HepG2 (cell line): ENCODE measurements at regions not wholly inside any gene's neighbourhood (a gene's known extent, or its start where the extent isn't known, plus 50 kb on each side); places are given as distances from the start of the nearest gene placed in this dataset.

Experiments
- CREB1 ChIP-seq, 2 experiments: fragments of 450-650 bp in 1 of 2; IDR thresholded peaks; 2 replicates each; pipeline ENCODE4 v1.6.1; 2016 to 2017; ENCODE audit warnings: control low read depth in 1 of 2, mild to moderate bottlenecking in 1 of 2, missing compliant biosample characterization in 1 of 2, missing genetic modification characterization in 1 of 2
- EED ChIP-seq: sonication (generic); formaldehyde crosslinking; IDR thresholded peaks from 2 replicates; pipeline ENCODE4 v1.5.0; 2020; ENCODE audit warnings: mild to moderate bottlenecking, missing genetic modification reagents
- ELF1 ChIP-seq: sonication (generic); formaldehyde crosslinking; IDR thresholded peaks from 2 replicates; pipeline ENCODE4 v1.4.0; 2020; ENCODE audit warnings: missing genetic modification reagents
- GABPA ChIP-seq, 2 experiments: IDR thresholded peaks; 2 replicates each; pipeline ENCODE4 v1.6.1; 2011 to 2016; ENCODE audit warnings: low read depth in 2 of 2, low read length in 1 of 2, missing biosample characterization in 1 of 2, missing genetic modification characterization in 1 of 2
- GABPB1 ChIP-seq: IDR thresholded peaks from 2 replicates; pipeline ENCODE4 v1.6.1; 2016; ENCODE audit warnings: mild to moderate bottlenecking, missing genetic modification reagents, moderate library complexity, missing compliant biosample characterization
- MXI1 ChIP-seq: IDR thresholded peaks from 3 replicates; pipeline ENCODE4 v1.6.1; 2012; ENCODE audit warnings: low read depth, low read length, inconsistent platforms, borderline replicate concordance
- PAXIP1 ChIP-seq: sonication (generic); formaldehyde crosslinking; conservative IDR thresholded peaks from 2 replicates; pipeline ENCODE4 v1.4.0; 2020; ENCODE audit warnings: mild to moderate bottlenecking, missing genetic modification reagents, moderate library complexity
- PHF8 ChIP-seq: sonication (generic); formaldehyde crosslinking; IDR thresholded peaks from 2 replicates; pipeline ENCODE4 v1.5.0; 2020; ENCODE audit warnings: missing genetic modification reagents
- REST ChIP-seq, 2 experiments: IDR thresholded peaks; 2 replicates each; pipeline ENCODE4 v1.6.1; 2011 to 2012; ENCODE audit warnings: low read length in 2 of 2, borderline replicate concordance in 1 of 2, low read depth in 1 of 2, mild to moderate bottlenecking in 1 of 2, moderate library complexity in 1 of 2
- THAP9 ChIP-seq: sonication (generic); formaldehyde crosslinking; IDR thresholded peaks from 2 replicates; pipeline ENCODE4; 2020; ENCODE audit warnings: missing genetic modification reagents, mild to moderate bottlenecking, borderline replicate concordance
- ZMAT3 ChIP-seq: sonication (generic); formaldehyde crosslinking; conservative IDR thresholded peaks from 2 replicates; pipeline ENCODE4 v1.7.0; 2021; ENCODE audit warnings: missing genetic modification reagents
- ZNF280B ChIP-seq: sonication (generic); formaldehyde crosslinking; IDR thresholded peaks from 2 replicates; pipeline ENCODE4 v1.5.0; 2020; ENCODE audit warnings: missing genetic modification reagents, mild to moderate bottlenecking, borderline replicate concordance
- ZNF768 ChIP-seq: sonication (generic); formaldehyde crosslinking; IDR thresholded peaks from 2 replicates; pipeline ENCODE4 v1.4.0; 2020; ENCODE audit warnings: missing genetic modification reagents
- ZSCAN25 ChIP-seq: sonication (generic); formaldehyde crosslinking; IDR thresholded peaks from 2 replicates; pipeline ENCODE4 v1.8.0; 2022; ENCODE audit warnings: mild to moderate bottlenecking, missing genetic modification reagents

- TF ChIP-seq CREB1 (IDR thresholded peaks at IDR 0.05) (peak; percentile 66), CREB1 (CRISPR knock-in tag; IDR thresholded peaks at IDR 0.05) (no peak), ZNF280B (CRISPR knock-in tag) (peak; percentile 76; the same call in 1 of the 2 replicates), GABPB1 (peak; percentile 71), ZMAT3 (CRISPR knock-in tag) (peak; percentile 95), ZSCAN25 (CRISPR knock-in tag) (peak; percentile 90), EED (no peak), MXI1 (peak; percentile 66; the same call in 1 of the 3 replicates), PAXIP1 (CRISPR knock-in tag) (peak; percentile 96), GABPA (IDR thresholded peaks at IDR 0.05; ENCODE audit: low read depth, low read length) (no peak), GABPA (CRISPR knock-in tag; IDR thresholded peaks at IDR 0.05; ENCODE audit: low read depth) (peak; percentile 73), ELF1 (CRISPR knock-in tag) (peak; percentile 89), REST (IDR thresholded peaks at IDR 0.05; ENCODE audit: borderline replicate concordance in 1 of 2, low read depth in 1 of 2, low read length in 2 of 2) (peak in 1 of 2 experiments; percentile 66; a peak in 1 of 4 replicates), PHF8 (CRISPR knock-in tag) (peak; percentile 51; the same call in 1 of the 2 replicates), ZNF768 (CRISPR knock-in tag) (no peak; the same call in 1 of the 2 replicates), THAP9 (CRISPR knock-in tag) (no peak; the same call in 1 of the 2 replicates)
Measured at GRCh38 chr21:39033878-39034589, 149.2 kb downstream of the PSMG1 start (continued).
